ENCODE measurements at regions not wholly inside any gene's neighbourhood (a gene's known extent, or its start where the extent isn't known, plus 50 kb on each side); places are given as distances from the start of the nearest gene placed in this dataset.

GRCh38 chr1:25049190-25049589 is 119.1 kb upstream of the RUNX3 start:
- no peak for DNase-seq
- in situ Hi-C loops (cut with HindIII; ENCODE audit: low pct_ligation_motif_present, low pct_unique_long_range_greater_than_20kb, low sequenced_read_pairs), result no loop called here

- no peak for DNase-seq
These were observed 118.7 kb upstream of the RUNX3 start for GRCh38 chr1:25048728-25049127.

GRCh38 chr1:25047506-25048240 is 117.6 kb upstream of the RUNX3 start:
- DNase-seq, result no peak
- in situ Hi-C loops (cut with HindIII; ENCODE audit: low pct_ligation_motif_present, low pct_unique_long_range_greater_than_20kb, low sequenced_read_pairs), result no loop called here

More at GRCh38 chr1:25048728-25049127, 118.7 kb upstream of the RUNX3 start:
- in situ Hi-C loops (cut with HindIII; ENCODE audit: low pct_ligation_motif_present, low pct_unique_long_range_greater_than_20kb, low sequenced_read_pairs), result no loop called here

- in situ Hi-C loops (cut with HindIII; ENCODE audit: low pct_ligation_motif_present, low pct_unique_long_range_greater_than_20kb, low sequenced_read_pairs), result no loop called here
- DNase-seq, result no peak
These were observed 116.1 kb upstream of the RUNX3 start for GRCh38 chr1:25046194-25046532.

GRCh38 chr1:25045480-25046193 is 115.6 kb upstream of the RUNX3 start:
- no peak for DNase-seq
- in situ Hi-C loops (cut with HindIII; ENCODE audit: low pct_ligation_motif_present, low pct_unique_long_range_greater_than_20kb, low sequenced_read_pairs), result no loop called here

- DNase-seq, result no peak
- in situ Hi-C loops (cut with HindIII; ENCODE audit: low pct_ligation_motif_present, low pct_unique_long_range_greater_than_20kb, low sequenced_read_pairs), result no loop called here
These were observed 113.1 kb upstream of the RUNX3 start for GRCh38 chr1:25043228-25043580.

GRCh38 chr1:25042331-25043227 is 112.5 kb upstream of the RUNX3 start:
- DNase-seq, result no peak
- in situ Hi-C loops (cut with HindIII; ENCODE audit: low pct_ligation_motif_present, low pct_unique_long_range_greater_than_20kb, low sequenced_read_pairs), result no loop called here

- DNase-seq, result no peak
- in situ Hi-C loops (cut with HindIII; ENCODE audit: low pct_ligation_motif_present, low pct_unique_long_range_greater_than_20kb, low sequenced_read_pairs), result no loop called here
These were observed 111.8 kb upstream of the RUNX3 start for GRCh38 chr1:25041916-25042315.

- in situ Hi-C loops (cut with HindIII; ENCODE audit: low pct_ligation_motif_present, low pct_unique_long_range_greater_than_20kb, low sequenced_read_pairs), result no loop called here
These were observed 110.1 kb upstream of the RUNX3 start for GRCh38 chr1:25040122-25040685.

GRCh38 chr1:25039229-25039628 is 109.2 kb upstream of the RUNX3 start:
- DNase-seq, result no peak
- in situ Hi-C loops (cut with HindIII; ENCODE audit: low pct_ligation_motif_present, low pct_unique_long_range_greater_than_20kb, low sequenced_read_pairs), result no loop called here

More at GRCh38 chr1:25040122-25040685, 110.1 kb upstream of the RUNX3 start:
- no peak for DNase-seq

GRCh38 chr1:25038699-25039098 is 108.6 kb upstream of the RUNX3 start:
- no peak for DNase-seq
- in situ Hi-C loops (cut with HindIII; ENCODE audit: low pct_ligation_motif_present, low pct_unique_long_range_greater_than_20kb, low sequenced_read_pairs), result no loop called here

GRCh38 chr1:25037174-25038074 is 107.3 kb upstream of the RUNX3 start:
- in situ Hi-C loops (cut with HindIII; ENCODE audit: low pct_ligation_motif_present, low pct_unique_long_range_greater_than_20kb, low sequenced_read_pairs), result no loop called here
- DNase-seq, result peak; percentile 36

- in situ Hi-C loops (cut with HindIII; ENCODE audit: low pct_ligation_motif_present, low pct_unique_long_range_greater_than_20kb, low sequenced_read_pairs), result no loop called here
- no peak for DNase-seq
These were observed 106.1 kb upstream of the RUNX3 start for GRCh38 chr1:25036117-25036546.

- no peak for DNase-seq
- in situ Hi-C loops (cut with HindIII; ENCODE audit: low pct_ligation_motif_present, low pct_unique_long_range_greater_than_20kb, low sequenced_read_pairs), result no loop called here
These were observed 105.5 kb upstream of the RUNX3 start for GRCh38 chr1:25035523-25036116.

- in situ Hi-C loops (cut with HindIII; ENCODE audit: low pct_ligation_motif_present, low pct_unique_long_range_greater_than_20kb, low sequenced_read_pairs), result no loop called here
- no peak for DNase-seq
These were observed 104.9 kb upstream of the RUNX3 start for GRCh38 chr1:25034736-25035522.

- in situ Hi-C loops (cut with HindIII; ENCODE audit: low pct_ligation_motif_present, low pct_unique_long_range_greater_than_20kb, low sequenced_read_pairs), result no loop called here
These were observed 104.0 kb upstream of the RUNX3 start for GRCh38 chr1:25033828-25034705.

More at GRCh38 chr1:25033828-25034705, 104.0 kb upstream of the RUNX3 start:
- no peak for DNase-seq
